GM10847 (cell line): ENCODE measurements at regions not wholly inside any gene's neighbourhood (a gene's known extent, or its start where the extent isn't known, plus 50 kb on each side); places are given as distances from the start of the nearest gene placed in this dataset.

Source experiments
- POLR2A ChIP-seq: IDR thresholded peaks from 2 replicates; pipeline ENCODE4 v1.6.1; 2011; ENCODE audit not compliant: insufficient read length; ENCODE audit errors: extremely low read depth

DNA sequence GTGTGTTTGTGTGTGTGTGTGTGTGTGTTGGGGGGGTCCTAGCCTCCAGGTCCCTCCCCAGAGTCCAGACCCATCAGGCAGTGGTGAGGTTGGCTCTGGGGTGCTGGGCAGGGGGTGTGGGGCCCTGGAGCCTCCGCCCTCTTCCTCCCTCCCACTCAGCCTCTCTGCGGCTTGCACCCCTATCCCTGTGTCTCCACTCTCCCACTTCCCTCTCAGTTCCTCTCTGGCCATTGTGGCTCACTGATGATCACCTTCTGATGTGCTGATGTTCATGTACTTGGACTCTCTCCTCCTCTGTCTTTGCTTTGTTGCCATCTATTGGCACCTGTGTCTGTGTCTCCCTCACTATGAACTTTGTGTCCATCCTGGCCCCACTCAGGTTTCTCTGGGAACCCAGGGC, 298.7 kb downstream of the ZEB1 start:
- TF ChIP-seq POLR2A, result no peak

DNA sequence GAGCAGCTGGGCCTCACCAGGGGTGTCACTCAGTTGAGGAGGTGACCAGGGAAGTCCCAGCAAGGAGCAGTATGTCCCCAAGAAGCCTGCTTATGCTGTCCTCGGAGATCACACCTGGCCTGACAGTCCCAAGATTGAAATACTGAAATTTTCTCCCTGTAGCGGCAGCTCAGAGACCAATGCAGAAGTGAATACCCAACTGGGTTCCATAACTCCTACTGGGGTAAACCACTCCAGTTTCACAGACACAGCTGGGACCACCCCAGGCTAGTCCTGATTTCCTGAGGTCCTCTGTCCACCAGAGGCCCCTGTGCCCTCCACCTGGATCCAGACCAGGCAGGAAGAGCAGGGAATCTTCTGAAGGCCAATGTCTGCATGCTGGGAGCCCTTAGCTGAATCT, 298.1 kb downstream of the ZEB1 start:
- no peak for TF ChIP-seq POLR2A

- TF ChIP-seq POLR2A, result no peak
Observed at GRCh38 chr10:31615129-31615528, 296.1 kb downstream of the ZEB1 start.

- TF ChIP-seq POLR2A, result no peak
Observed at GRCh38 chr10:31614611-31615010, 295.6 kb downstream of the ZEB1 start.

DNA sequence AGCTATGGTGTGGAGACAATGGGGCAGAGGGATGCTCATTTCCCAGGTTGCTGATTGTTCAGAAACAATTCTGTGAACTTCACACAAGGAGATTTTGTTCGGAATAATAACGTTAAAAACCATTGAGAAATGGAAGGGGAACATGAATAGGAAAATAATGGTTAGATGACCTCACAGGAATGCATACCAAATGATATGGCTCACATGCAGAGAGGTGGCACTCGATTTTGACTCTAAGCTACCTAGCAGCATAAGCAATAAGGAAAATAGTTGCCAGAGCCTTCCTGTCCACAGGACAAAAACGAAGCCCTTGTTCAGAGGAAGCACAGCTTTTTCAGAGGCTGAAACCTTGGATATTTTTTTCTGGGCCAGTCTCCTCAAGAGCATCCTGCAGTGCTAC, 293.1 kb downstream of the ZEB1 start:
- no peak for TF ChIP-seq POLR2A

GRCh38 chr10:31611161-31611560, 292.1 kb downstream of the ZEB1 start:
- TF ChIP-seq POLR2A, result no peak

- TF ChIP-seq POLR2A, result no peak
Observed at GRCh38 chr10:31607481-31607880, 288.5 kb downstream of the ZEB1 start.

GRCh38 chr10:31606841-31607240, 287.8 kb downstream of the ZEB1 start:
- no peak for TF ChIP-seq POLR2A

- TF ChIP-seq POLR2A, result no peak
Observed at GRCh38 chr10:31605861-31606525, 287.0 kb downstream of the ZEB1 start.

DNA sequence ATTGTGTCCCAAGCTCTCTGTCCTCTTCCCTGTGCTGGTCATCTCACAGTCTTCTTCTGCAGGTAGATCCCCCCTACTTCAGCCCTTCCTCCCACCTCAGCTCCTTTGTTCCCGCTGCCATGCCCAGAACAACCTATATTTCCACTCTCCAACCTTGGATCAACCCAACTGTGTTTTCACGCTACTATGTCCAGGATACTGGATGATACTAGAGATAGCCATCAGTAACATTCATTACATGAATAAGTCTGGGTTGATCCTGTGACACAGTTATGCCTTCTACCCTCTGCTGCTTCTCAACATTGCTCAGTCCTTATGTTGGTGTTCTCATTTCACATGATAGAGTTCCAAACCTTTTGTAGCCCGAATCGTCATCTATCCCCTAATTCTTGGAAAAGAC, 286.4 kb downstream of the ZEB1 start:
- TF ChIP-seq POLR2A, result no peak

- no peak for TF ChIP-seq POLR2A
Observed at GRCh38 chr10:31604646-31605170, 285.7 kb downstream of the ZEB1 start.

DNA sequence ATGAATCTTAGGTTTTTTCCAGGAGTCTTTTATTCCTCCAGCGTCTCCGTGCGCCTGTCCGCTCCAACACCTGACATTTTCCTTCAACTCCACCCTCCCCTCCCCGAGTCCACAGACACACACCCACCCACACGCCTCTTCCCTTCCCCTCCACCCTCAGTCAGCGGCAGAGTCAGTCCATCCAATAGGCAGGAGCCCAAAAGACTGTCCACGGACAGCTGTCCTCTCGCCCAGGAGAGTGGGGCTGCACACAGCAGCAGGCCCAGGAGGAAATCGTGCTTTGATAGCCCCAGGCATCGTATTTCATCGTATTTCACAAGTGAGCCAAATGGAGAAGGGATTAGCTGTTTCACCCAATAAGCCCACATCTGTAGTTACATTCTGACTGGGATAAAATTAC, 285.1 kb downstream of the ZEB1 start:
- TF ChIP-seq POLR2A, result no peak

- no peak for TF ChIP-seq POLR2A
Observed at GRCh38 chr10:31603235-31604087, 284.4 kb downstream of the ZEB1 start.

DNA sequence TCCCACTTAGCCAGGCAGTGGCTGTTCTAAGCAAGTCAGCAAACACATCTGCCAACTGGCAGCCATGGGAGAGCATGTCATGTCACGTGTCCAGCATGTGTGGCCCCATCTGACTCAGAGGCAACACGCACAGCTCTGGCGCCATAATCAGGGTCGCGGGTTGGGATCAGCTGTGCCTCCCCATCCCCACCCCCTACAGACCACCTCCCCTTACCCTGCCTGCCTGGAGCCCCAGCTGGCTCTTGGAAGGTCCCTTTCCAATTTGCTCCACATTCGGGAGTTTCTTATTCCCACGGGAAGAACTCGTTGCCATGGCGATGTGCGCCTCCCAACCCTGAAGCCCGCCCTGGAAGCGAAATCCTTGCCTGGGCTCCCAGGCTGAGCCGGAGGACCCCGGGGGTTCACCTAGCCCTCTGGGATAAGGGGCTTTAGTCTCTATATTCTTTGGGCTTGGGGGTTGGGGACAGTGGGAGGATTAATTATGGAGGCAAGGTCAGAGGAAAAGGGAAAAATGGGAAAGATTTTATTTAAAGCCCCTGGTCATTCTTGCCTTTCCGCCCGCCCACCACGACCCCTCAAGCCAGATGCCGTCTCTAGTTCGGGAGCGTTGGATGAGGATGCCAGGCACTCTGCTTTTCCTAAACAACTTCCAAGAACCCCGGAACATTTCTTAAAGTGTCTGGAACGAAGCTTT, 283.7 kb downstream of the ZEB1 start:
- TF ChIP-seq POLR2A, result no peak

- TF ChIP-seq POLR2A, result no peak
Observed at GRCh38 chr10:31601136-31601535, 282.1 kb downstream of the ZEB1 start.
